K562 (cell line): ENCODE measurements at regions not wholly inside any gene's neighbourhood (a gene's known extent, or its start where the extent isn't known, plus 50 kb on each side); places are given as distances from the start of the nearest gene placed in this dataset.

Source experiments
- ATAC-seq: fragments of 200-7000 bp; cut with Tn5 transposase; 3 replicates; pipeline ENCODE4 v1.9.1; 2020; ENCODE audit warnings: moderate library complexity
- BruUV-seq: library from RNA; stranded (reverse); fragments of 400-500 nt; replicated peaks from 2 replicates; lab custom pipeline; 2021; lab: Mats Ljungman, UMichigan
- CTCF ChIA-PET: fragments of 300-600 bp; formaldehyde crosslinking; extraction: SDS; loops from one replicate; lab custom pipeline; 2021; ENCODE audit warnings: low intra/inter-chr PET ratio; lab: Yijun Ruan, JAX
- POLR2A ChIA-PET: fragments of 300-600, 350-650 bp; sonication (Branson Sonifier 250); formaldehyde crosslinking; extraction: SDS; loops from one replicate; lab custom pipeline; 2021; ENCODE audit warnings: antibody characterized with exemption, inconsistent platforms; lab: Yijun Ruan, JAX
- DNase-seq, 4 experiments: peaks; one replicate each; pipeline versions ENCODE4 v3.0.0 to v3.0.0-alpha.2; 2011 to 2018; ENCODE audit warnings: low spot score in 3 of 4, mixed read lengths in 3 of 4; ENCODE audit errors: extremely low read depth in 1 of 4
- FAIRE-seq: peaks from 2 replicates; lab custom pipeline; 2011; peaks lifted over from hg19 to GRCh38; lab: Jason Lieb, UNC
- H2AFZ ChIP-seq: 2 replicates; pipeline ENCODE4 v1.6.0; 2011; ENCODE audit warnings: low read depth, low read length, control low read depth, inconsistent platforms
- H3K27ac ChIP-seq: fragments of 200-600 bp; 3 replicates; pipeline ENCODE4 v1.8.0; 2011; ENCODE audit warnings: low read depth, mild to moderate bottlenecking, control low read depth, inconsistent platforms, low read length, moderate library complexity, mixed read lengths; ENCODE audit errors: extremely low read depth
- H3K27me3 ChIP-seq, 2 experiments: fragments of 300-600 bp in 1 of 2; 2 replicates in 1 of 2; 3 replicates in 1 of 2; pipeline versions ENCODE4 v1.6.0 to v1.8.0; 2011; ENCODE audit warnings: inconsistent platforms in 2 of 2, low read length in 2 of 2, mild to moderate bottlenecking in 1 of 2, mixed read lengths in 1 of 2, moderate library complexity in 1 of 2; ENCODE audit not compliant: control insufficient read depth in 2 of 2, insufficient read depth in 2 of 2
- H3K36me3 ChIP-seq: fragments of 300-600 bp; 3 replicates; pipeline ENCODE4 v1.8.0; 2011; ENCODE audit warnings: mild to moderate bottlenecking, low read length, inconsistent platforms; ENCODE audit not compliant: control insufficient read depth, insufficient read depth
- H3K4me1 ChIP-seq, 2 experiments: fragments of 200-600 bp in 1 of 2; replicated peaks in 1 of 2; 2 replicates in 1 of 2; 3 replicates in 1 of 2; pipeline versions ENCODE4 v1.5.1 to v1.8.0; 2011; ENCODE audit warnings: inconsistent platforms in 2 of 2, low read length in 2 of 2, mild to moderate bottlenecking in 1 of 2, mixed read lengths in 1 of 2, moderate library complexity in 1 of 2; ENCODE audit not compliant: control insufficient read depth in 2 of 2, insufficient read depth in 2 of 2
- H3K4me2 ChIP-seq: 2 replicates; pipeline ENCODE4 v1.6.1; 2011; ENCODE audit warnings: low read length, control low read depth, inconsistent platforms, mixed read lengths; ENCODE audit not compliant: insufficient read depth
- H3K4me3 ChIP-seq: fragments of 200-600 bp; sonication (generic), shearing (Covaris generic); 2 replicates; pipeline ENCODE4 v1.5.1; 2016; ENCODE audit warnings: control low read depth, inconsistent platforms
- H3K79me2 ChIP-seq: fragments of 200-600 bp; 3 replicates; pipeline ENCODE4 v1.8.0; 2011; ENCODE audit warnings: low read length, inconsistent platforms; ENCODE audit not compliant: control insufficient read depth, insufficient read depth
- H3K9ac ChIP-seq, 2 experiments: 2 replicates each; pipeline versions ENCODE4 v1.6.0 to v1.6.1; 2011; ENCODE audit warnings: low read depth in 2 of 2, low read length in 2 of 2, control low read depth in 1 of 2, inconsistent platforms in 1 of 2, mild to moderate bottlenecking in 1 of 2, mixed read lengths in 1 of 2; ENCODE audit not compliant: insufficient read depth in 1 of 2
- H3K9me1 ChIP-seq: one replicate; pipeline ENCODE4 v1.6.0; 2011; ENCODE audit warnings: inconsistent platforms, mild to moderate bottlenecking, low read length, moderate library complexity; ENCODE audit not compliant: control insufficient read depth, insufficient read depth
- H3K9me3 ChIP-seq: replicated peaks from 2 replicates; pipeline ENCODE4 v1.5.1; 2011; ENCODE audit warnings: low read depth, low read length, inconsistent platforms; ENCODE audit not compliant: control insufficient read depth, insufficient read depth
- H4K20me1 ChIP-seq: replicated peaks from 2 replicates; pipeline ENCODE4 v1.6.1; 2011; ENCODE audit warnings: low read length, inconsistent platforms, mixed read lengths; ENCODE audit not compliant: control insufficient read depth, insufficient read depth
- EZH2 ChIP-seq: IDR thresholded peaks from 2 replicates; pipeline ENCODE4 v1.6.1; 2012; ENCODE audit warnings: low read depth, mild to moderate bottlenecking, inconsistent platforms, low read length, borderline replicate concordance
- HNRNPH1 ChIP-seq: fragments of 200-400 bp; formaldehyde crosslinking; optimal IDR thresholded peaks from 2 replicates; pipeline ENCODE3; 2017; ENCODE audit warnings: low read depth, mild to moderate bottlenecking, low read length, moderate library complexity
- HOMEZ ChIP-seq: fragments of 250-450 bp; sonication (Bioruptor Pico); IDR thresholded peaks from 2 replicates; pipeline ENCODE4 v1.4.0; 2020; ENCODE audit warnings: mild to moderate bottlenecking, moderate library complexity
- MNT ChIP-seq, 2 experiments: fragments of 450-650 bp; conservative IDR thresholded peaks; 2 replicates each; pipeline ENCODE4 v1.6.1; 2017; ENCODE audit warnings: mild to moderate bottlenecking in 2 of 2, moderate library complexity in 2 of 2
- ZKSCAN8 ChIP-seq: fragments of 200-800 bp; sonication (Bioruptor generic); IDR thresholded peaks from 2 replicates; pipeline ENCODE4 v1.6.1; 2016; ENCODE audit warnings: missing genetic modification characterization, missing compliant biosample characterization
- ZNF512 ChIP-seq: IDR thresholded peaks from 2 replicates; pipeline ENCODE4 v1.6.1; 2016; ENCODE audit warnings: missing genetic modification characterization, missing compliant biosample characterization
- WGBS: fragments of 100-300 bp; shearing (Covaris generic); methylation state at CpG from one replicate; pipeline ENCODE4 v1.1.6; 2016; ENCODE audit warnings: low coverage, mixed read lengths; ENCODE audit not compliant: insufficient coverage; ENCODE audit errors: missing lambda C conversion rate; 5-methylcytosine and 5-hydroxymethylcytosine counted together
- in situ Hi-C: fragments of 300-500 bp; cut with MboI; formaldehyde crosslinking; loops from 4 replicates; pipeline ENCODE4 v1.15.0; 2018; ENCODE audit warnings: inconsistent platforms, mixed read lengths
- intact Hi-C: fragments of 100-400 bp; cut with micrococcal nuclease; formaldehyde crosslinking; loops from 2 replicates; pipeline ENCODE4 v1.14.2; 2022

- BruUV-seq, result no TSS peak
- in situ Hi-C loops, result no loop called here
Observed at GRCh38 chr5:4584982-4585381, 555.1 kb upstream of the ADAMTS16 start.

More at GRCh38 chr5:4584982-4585381, 555.1 kb upstream of the ADAMTS16 start:
- CTCF ChIA-PET, result no interaction called here
- Histone ChIP-seq H3K36me3 (no peaks in the 10 kb centered on the region), H3K9ac (no peak overlapping the region), H2AFZ (no peak overlapping the region), H3K9me1 (no peaks in the 10 kb centered on the region), H3K79me2 (no peaks in the 10 kb centered on the region), H3K9me3 (no peaks in the 10 kb centered on the region; the same call in 1 of the 2 replicates), H3K27ac (no peak overlapping the region), H4K20me1 (no peaks in the 10 kb centered on the region), H3K4me2 (no peak overlapping the region), H3K4me1 (no peaks in the 10 kb centered on the region), H3K4me3 (no peak overlapping the region), H3K27me3 (no peaks in the 10 kb centered on the region)
- TF ChIP-seq MNT (conservative IDR thresholded peaks at IDR 0.05) (no peak), EZH2 (no peak), HOMEZ (CRISPR knock-in tag) (no peak), HNRNPH1 (no peak), ZNF512 (tag) (no peak), ZKSCAN8 (CRISPR knock-in tag) (no peak)
- DNase-seq, result no peak
- no peak for ATAC-seq
- intact Hi-C loops, result no loop called here
- FAIRE-seq, result no peak
- POLR2A ChIA-PET, result interaction anchor here (0.6 kb wide), 1 partner anchor 1662 kb away, joined by 3 read pairs; no protein-coding TSS in a partner anchor
- WGBS, result 3% methylated on average over 8 of the region's 8 CpGs
